ENCODE measurements at regions not wholly inside any gene's neighbourhood (a gene's known extent, or its start where the extent isn't known, plus 50 kb on each side); places are given as distances from the start of the nearest gene placed in this dataset.

DNA sequence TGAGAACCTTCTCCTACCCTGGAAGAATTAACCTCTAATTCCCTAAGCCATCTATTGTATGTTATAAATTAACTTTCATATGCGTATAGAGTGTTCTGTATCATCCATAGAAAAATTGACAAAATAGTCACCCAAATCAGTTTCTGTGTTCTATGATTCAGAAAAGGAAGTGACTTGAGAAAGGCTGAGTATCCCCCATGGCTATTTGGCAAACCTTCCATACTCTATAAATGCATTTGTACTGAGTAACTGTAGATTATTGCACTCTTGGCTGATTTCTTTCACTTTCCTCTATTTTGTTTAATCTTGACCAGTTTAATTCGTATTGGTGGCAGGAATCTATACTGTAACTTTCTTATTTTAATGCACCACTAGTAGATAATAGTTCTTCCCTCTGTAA is 182.2 kb downstream of the HTR7 start:
- no peak overlapping the region for H3K4me3 ChIP-seq (ENCODE audit: low read depth, low read length)
- no peak for DNase-seq (ENCODE audit: low read depth)
- TF ChIP-seq, protein P1, sequence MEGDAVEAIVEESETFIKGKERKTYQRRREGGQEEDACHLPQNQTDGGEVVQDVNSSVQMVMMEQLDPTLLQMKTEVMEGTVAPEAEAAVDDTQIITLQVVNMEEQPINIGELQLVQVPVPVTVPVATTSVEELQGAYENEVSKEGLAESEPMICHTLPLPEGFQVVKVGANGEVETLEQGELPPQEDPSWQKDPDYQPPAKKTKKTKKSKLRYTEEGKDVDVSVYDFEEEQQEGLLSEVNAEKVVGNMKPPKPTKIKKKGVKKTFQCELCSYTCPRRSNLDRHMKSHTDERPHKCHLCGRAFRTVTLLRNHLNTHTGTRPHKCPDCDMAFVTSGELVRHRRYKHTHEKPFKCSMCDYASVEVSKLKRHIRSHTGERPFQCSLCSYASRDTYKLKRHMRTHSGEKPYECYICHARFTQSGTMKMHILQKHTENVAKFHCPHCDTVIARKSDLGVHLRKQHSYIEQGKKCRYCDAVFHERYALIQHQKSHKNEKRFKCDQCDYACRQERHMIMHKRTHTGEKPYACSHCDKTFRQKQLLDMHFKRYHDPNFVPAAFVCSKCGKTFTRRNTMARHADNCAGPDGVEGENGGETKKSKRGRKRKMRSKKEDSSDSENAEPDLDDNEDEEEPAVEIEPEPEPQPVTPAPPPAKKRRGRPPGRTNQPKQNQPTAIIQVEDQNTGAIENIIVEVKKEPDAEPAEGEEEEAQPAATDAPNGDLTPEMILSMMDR (IDR thresholded peaks at IDR 0.05; ENCODE audit: low read depth, low read length, missing control alignments): no peak

Measured in GM12864 (cell line).